IMR-90 (cell line): ENCODE measurements at regions not wholly inside any gene's neighbourhood (a gene's known extent, or its start where the extent isn't known, plus 50 kb on each side); places are given as distances from the start of the nearest gene placed in this dataset.

Experiments
- ATAC-seq: fragments of 200-7000 bp; cut with Tn5 transposase; 2 replicates; pipeline ENCODE4 v1.9.1; 2020; ENCODE audit warnings: low read depth, mild to moderate bottlenecking, moderate library complexity
- BruUV-seq: library from RNA; stranded (reverse); fragments of 400-500 nt; replicated peaks from 2 replicates; lab custom pipeline; 2021; lab: Mats Ljungman, UMichigan
- CTCF ChIA-PET: fragments of 300-600 bp; formaldehyde crosslinking; extraction: SDS; loops from one replicate; lab custom pipeline; 2021; ENCODE audit warnings: antibody characterized with exemption; lab: Yijun Ruan, JAX
- POLR2A ChIA-PET: fragments of 300-600 bp; sonication (Branson Sonifier 250); formaldehyde crosslinking; loops from one replicate; lab custom pipeline; 2022; ENCODE audit warnings: antibody characterized with exemption; ENCODE audit not compliant: unreplicated experiment; lab: Charles Lee
- DNase-seq: peaks from one replicate; pipeline ENCODE4 v3.0.0; 2013
- H2AFZ ChIP-seq: replicated peaks from 2 replicates; pipeline ENCODE3; 2013; ENCODE audit warnings: low read length, mild to moderate bottlenecking; ENCODE audit not compliant: poor library complexity
- H2AK5ac ChIP-seq: 2 replicates; pipeline ENCODE4 v1.6.1; 2013; ENCODE audit warnings: low read depth, low read length, inconsistent platforms
- H2AK9ac ChIP-seq: replicated peaks from 2 replicates; pipeline ENCODE3; 2013; ENCODE audit warnings: mild to moderate bottlenecking, low read depth, low read length, moderate library complexity; ENCODE audit not compliant: poor library complexity
- H2BK120ac ChIP-seq: 2 replicates; pipeline ENCODE4 v1.6.1; 2013; ENCODE audit warnings: low read depth, low read length, inconsistent platforms
- H2BK15ac ChIP-seq: 3 replicates; pipeline ENCODE4 v1.6.1; 2013; ENCODE audit warnings: low read depth, low read length, inconsistent platforms
- H2BK20ac ChIP-seq: 2 replicates; pipeline ENCODE4 v1.6.1; 2013; ENCODE audit warnings: low read depth, mild to moderate bottlenecking, inconsistent platforms, low read length, moderate library complexity
- H2BK5ac ChIP-seq: 2 replicates; pipeline ENCODE4 v1.6.1; 2013; ENCODE audit warnings: mild to moderate bottlenecking, low read depth, low read length, inconsistent platforms; ENCODE audit not compliant: poor library complexity, severe bottlenecking
- H3K14ac ChIP-seq: replicated peaks from 2 replicates; pipeline ENCODE4 v1.6.1; 2013; ENCODE audit warnings: low read depth, low read length, inconsistent platforms
- H3K18ac ChIP-seq: 2 replicates; pipeline ENCODE4 v1.6.1; 2013; ENCODE audit warnings: low read depth, low read length, control low read depth
- H3K23ac ChIP-seq: 2 replicates; pipeline ENCODE4 v1.6.1; 2013; ENCODE audit warnings: low read depth, low read length, inconsistent platforms
- H3K27ac ChIP-seq: 2 replicates; pipeline ENCODE4 v1.5.1; 2013; ENCODE audit warnings: mild to moderate bottlenecking, control low read depth, low read length; ENCODE audit not compliant: insufficient read depth
- H3K27me3 ChIP-seq: 2 replicates; pipeline ENCODE4 v1.6.1; 2013; ENCODE audit warnings: low read length; ENCODE audit not compliant: control insufficient read depth, insufficient read depth
- H3K36me3 ChIP-seq: 2 replicates; pipeline ENCODE4 v1.6.1; 2013; ENCODE audit warnings: low read length, mixed read lengths; ENCODE audit not compliant: control insufficient read depth, insufficient read depth
- H3K4ac ChIP-seq: 2 replicates; pipeline ENCODE4 v1.6.1; 2013; ENCODE audit warnings: low read depth, low read length, inconsistent platforms
- H3K4me1 ChIP-seq: 2 replicates; pipeline ENCODE4 v1.6.1; 2013; ENCODE audit warnings: low read length, mixed read lengths; ENCODE audit not compliant: control insufficient read depth, insufficient read depth
- H3K4me2 ChIP-seq: 2 replicates; pipeline ENCODE4 v1.6.1; 2013; ENCODE audit warnings: low read depth, mild to moderate bottlenecking, control low read depth, low read length, moderate library complexity
- H3K4me3 ChIP-seq: 2 replicates; pipeline ENCODE4 v1.5.1; 2013; ENCODE audit warnings: low read depth, mild to moderate bottlenecking, control low read depth, low read length, moderate library complexity; ENCODE audit not compliant: insufficient read depth
- H3K56ac ChIP-seq: 2 replicates; pipeline ENCODE4 v1.6.1; 2013; ENCODE audit warnings: low read length, inconsistent platforms; ENCODE audit not compliant: insufficient read depth; ENCODE audit errors: extremely low read depth
- H3K79me1 ChIP-seq, 2 experiments: 2 replicates each; pipeline ENCODE4 v1.6.1; 2013; ENCODE audit warnings: low read length in 2 of 2, inconsistent platforms in 1 of 2, low read depth in 1 of 2
- H3K9ac ChIP-seq: 2 replicates; pipeline ENCODE4 v1.6.1; 2013; ENCODE audit warnings: low read depth, low read length, control low read depth
- H3K9me1 ChIP-seq: 2 replicates; pipeline ENCODE4 v1.6.1; 2013; ENCODE audit warnings: low read length, inconsistent platforms; ENCODE audit not compliant: insufficient read depth
- H3K9me3 ChIP-seq: 2 replicates; pipeline ENCODE4 v1.6.1; 2013; ENCODE audit warnings: low read length; ENCODE audit not compliant: control insufficient read depth, insufficient read depth
- H4K20me1 ChIP-seq: 2 replicates; pipeline ENCODE4 v1.6.1; 2013; ENCODE audit warnings: low read length, inconsistent platforms; ENCODE audit not compliant: insufficient read depth
- H4K5ac ChIP-seq: 2 replicates; pipeline ENCODE4 v1.6.1; 2013; ENCODE audit warnings: mild to moderate bottlenecking, low read depth, low read length, control low read depth
- H4K8ac ChIP-seq, 2 experiments: 2 replicates each; pipeline ENCODE4 v1.6.1; 2013; ENCODE audit warnings: low read depth in 2 of 2, low read length in 2 of 2, control low read depth in 1 of 2, inconsistent platforms in 1 of 2
- H4K91ac ChIP-seq: 2 replicates; pipeline ENCODE4 v1.6.1; 2013; ENCODE audit warnings: low read depth, low read length, inconsistent platforms; ENCODE audit not compliant: insufficient read depth
- FOS ChIP-seq: fragments of 150-350 bp; IDR thresholded peaks from 2 replicates; pipeline ENCODE4 v1.6.1; 2016; ENCODE audit warnings: low read depth, low read length
- MAFK ChIP-seq: IDR thresholded peaks from 2 replicates; pipeline ENCODE4 v1.6.1; 2012; ENCODE audit warnings: low read depth, low read length, improper control_type of control experiment
- WGBS, 2 experiments: methylation state at CpG; one replicate each; pipeline versions ENCODE4 v1.1.5 to v1.1.7; 2013; ENCODE audit warnings: missing lambda C conversion rate in 2 of 2; ENCODE audit not compliant: insufficient read length in 1 of 2; ENCODE audit errors: extremely low coverage in 2 of 2; 5-methylcytosine and 5-hydroxymethylcytosine counted together
- dilution Hi-C: fragments of 300-500 bp; cut with HindIII; formaldehyde crosslinking; loops from one replicate; pipeline ENCODE4 v1.14.3; 2018; ENCODE audit warnings: low sequenced_read_pairs; ENCODE audit not compliant: unreplicated experiment
- in situ Hi-C: fragments of 300-500 bp; cut with MboI; formaldehyde crosslinking; loops from 3 replicates; pipeline ENCODE4 v1.14.3; 2019; ENCODE audit warnings: low sequenced_read_pairs, inconsistent platforms, mixed read lengths
- intact Hi-C: fragments of 100-400 bp; cut with micrococcal nuclease; formaldehyde crosslinking; loops from 2 replicates; pipeline ENCODE4 v1.10.0; 2022

DNA sequence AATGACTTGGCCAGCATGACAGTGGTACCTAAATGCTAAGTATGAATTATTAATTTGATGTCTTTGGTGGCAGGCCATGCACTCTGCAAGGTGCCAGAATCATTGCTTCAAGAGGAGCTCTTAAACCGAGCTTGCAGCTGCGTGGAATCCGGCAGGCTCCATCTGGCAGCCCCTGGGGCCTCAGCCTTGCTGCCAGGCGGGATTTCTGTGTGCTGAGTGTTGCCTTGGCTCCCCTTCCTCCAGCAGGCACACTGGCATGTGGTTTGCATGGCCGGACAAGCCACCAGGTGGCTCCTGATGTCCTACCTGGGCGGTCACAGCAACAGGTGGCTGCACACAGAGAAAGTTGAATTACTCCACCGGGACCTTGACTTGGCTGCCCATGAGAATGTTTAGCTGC is 155.4 kb downstream of the URB2 start:
- intact Hi-C loops = no loop called here
- dilution Hi-C loops = no loop called here
- Histone ChIP-seq H4K20me1 (no peaks in the 10 kb centered on the region), H3K18ac (no peak overlapping the region), H4K8ac (no peak overlapping the region), H3K23ac (no peak overlapping the region), H3K56ac (no peak overlapping the region), H4K91ac (no peak overlapping the region), H3K9ac (no peak overlapping the region), H3K4me2 (no peak overlapping the region), H2BK20ac (no peak overlapping the region), H3K27me3 (no peaks in the 10 kb centered on the region; the same call in 1 of the 2 replicates), H2AK9ac (no peak overlapping the region), H3K9me1 (no peaks in the 10 kb centered on the region), H3K9me3 (no peaks in the 10 kb centered on the region), H2BK5ac (no peak overlapping the region), H3K4me3 (no peak overlapping the region), H2BK15ac (no peak overlapping the region), H3K27ac (no peak overlapping the region), H2AK5ac (no peak overlapping the region), H4K5ac (no peak overlapping the region), H2AFZ (no peak overlapping the region), H3K4me1 (no peaks in the 10 kb centered on the region), H3K4ac (no peak overlapping the region), H3K79me1 (no peaks in the 10 kb centered on the region), H3K14ac (no peak overlapping the region), H2BK120ac (no peak overlapping the region), H3K36me3 (no peaks in the 10 kb centered on the region)
- DNase-seq (no peak), ATAC-seq (no peak)
- BruUV-seq = no TSS peak
- ChIA-PET POLR2A (no interaction called here), CTCF (no interaction called here)
- in situ Hi-C loops = no loop called here
- TF ChIP-seq MAFK (no peak), FOS (no peak)
- WGBS, 2 experiments = 39% methylated on average over 4 of the region's 7 CpGs; no CpG with 5 or more reads in 1 of the 2 experiments
